Gastrocnemius medialis (tissue), 4 donors: ENCODE measurements at regions not wholly inside any gene's neighbourhood (a gene's known extent, or its start where the extent isn't known, plus 50 kb on each side); places are given as distances from the start of the nearest gene placed in this dataset.

Source experiments
- ATAC-seq, 2 donors: fragments of 150-250 bp; one replicate each; pipeline ENCODE4 v1.9.1; 2016
- DNase-seq, 2 donors: peaks; one replicate each; pipeline ENCODE4 v3.0.0-alpha.2; 2019
- H3K27ac ChIP-seq, 4 donors: fragments of 200-600 bp; sonication (generic); 1 replicate in 1 of 4; 2 replicates in 3 of 4; pipeline ENCODE4 v1.5.1; 2016 to 2018; ENCODE audit warnings: mild to moderate bottlenecking in 2 of 4, moderate library complexity in 1 of 4
- H3K27me3 ChIP-seq, 3 donors: fragments of 200-600 bp; sonication (generic) in 2 of 3; 1 replicate in 1 of 3; 2 replicates in 2 of 3; pipeline versions ENCODE4 v1.5.1 to v1.6.0; 2016 to 2019; ENCODE audit warnings: mild to moderate bottlenecking in 1 of 3, moderate library complexity in 1 of 3
- H3K36me3 ChIP-seq, 2 donors: fragments of 200-600 bp; sonication (generic) in 1 of 2; one replicate each; pipeline ENCODE4 v1.5.1; 2017 to 2018
- H3K4me1 ChIP-seq, 2 donors: fragments of 200-600 bp; sonication (generic) in 1 of 2; one replicate each; pipeline ENCODE4 v1.5.1; 2016 to 2017; ENCODE audit warnings: mild to moderate bottlenecking in 2 of 2
- H3K4me3 ChIP-seq, 4 donors: fragments of 200-600 bp; sonication (generic) in 3 of 4; 1 replicate in 1 of 4; 2 replicates in 3 of 4; pipeline ENCODE4 v1.5.1; 2016 to 2019; ENCODE audit warnings: mild to moderate bottlenecking in 2 of 4
- H3K9me3 ChIP-seq, 3 donors: fragments of 200-600 bp; sonication (generic) in 2 of 3; 1 replicate in 1 of 3; 2 replicates in 2 of 3; pipeline ENCODE4 v1.5.1; 2016 to 2019
- CTCF ChIP-seq, 5 experiments: fragments of 450-650 bp in 3 of 5; fragments of 200-600 bp in 2 of 5; sonication (generic) in 2 of 5; IDR thresholded peaks in 4 of 5; conservative IDR thresholded peaks in 1 of 5; 1 replicate in 4 of 5; 2 replicates in 1 of 5; pipeline ENCODE4 v1.5.1; 2016 to 2019; ENCODE audit warnings: antibody characterized with exemption in 5 of 5, mild to moderate bottlenecking in 3 of 5, moderate library complexity in 3 of 5
- POLR2A ChIP-seq, 2 donors: fragments of 450-650 bp; IDR thresholded peaks; one replicate each; pipeline ENCODE4 v1.6.1; 2017; ENCODE audit warnings: antibody characterized with exemption in 2 of 2, mild to moderate bottlenecking in 2 of 2, moderate library complexity in 2 of 2
- in situ Hi-C, 4 donors: fragments of 200-750 bp; cut with MboI; loops; one replicate each; pipeline versions ENCODE4 v1.15.0 to v1.8.0; 2017; ENCODE audit warnings: low sequenced_read_pairs in 4 of 4
- intact Hi-C: fragments of 100-400 bp; cut with DNase I; formaldehyde crosslinking; loops from one replicate; pipeline ENCODE4 v1.15.1; 2023; ENCODE audit warnings: low total_unique reads

GRCh38 chr12:113551563-113551962 lies 79.9 kb upstream of the LHX5 start:
- Histone ChIP-seq H3K27ac (no peak overlapping the region), H3K36me3 (no peaks in the 10 kb centered on the region), H3K4me1 (no peaks in the 10 kb centered on the region), H3K27me3 (peaks cover 0 to 3% (median 0%) of the 10 kb centered on the region in 3 donors), H3K4me3 (no peak overlapping the region), H3K9me3 (no peaks in the 10 kb centered on the region)
- intact Hi-C loops: no loop called here
- in situ Hi-C loops: no loop called here
- ATAC-seq: no peak
- no peak for DNase-seq
- TF ChIP-seq CTCF (IDR thresholded peaks at IDR 0.05 in 4 of 5, conservative IDR thresholded peaks at IDR 0.05 in 1 of 5) (no peak), POLR2A (IDR thresholded peaks at IDR 0.05) (no peak)

DNA sequence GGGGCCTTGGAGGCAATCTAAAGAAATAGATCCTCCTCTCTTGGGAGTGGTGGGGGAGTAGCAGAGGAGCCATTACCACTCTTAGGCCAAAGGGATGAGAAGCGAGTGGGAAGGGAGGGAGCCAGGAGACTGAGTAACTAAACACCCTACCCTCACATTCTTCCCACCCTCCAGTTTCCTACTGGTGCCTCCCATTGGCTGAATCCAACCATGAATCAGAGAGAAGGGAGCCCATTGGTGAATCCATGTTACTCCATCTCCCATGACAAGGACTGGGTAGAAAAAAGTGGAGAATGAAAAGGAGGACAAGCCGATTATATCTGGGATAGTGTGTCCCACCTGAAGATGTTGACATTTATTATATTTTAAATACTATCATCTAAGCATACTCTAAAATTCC lies 76.8 kb upstream of the LHX5 start:
- Histone ChIP-seq H3K4me3 (no peak overlapping the region), H3K9me3 (no peaks in the 10 kb centered on the region), H3K36me3 (no peaks in the 10 kb centered on the region), H3K4me1 (no peaks in the 10 kb centered on the region), H3K27me3 (no peaks in the 10 kb centered on the region), H3K27ac (no peak overlapping the region)
- DNase-seq (no peak), ATAC-seq (no peak)
- intact Hi-C loops: no loop called here
- in situ Hi-C loops: no loop called here
- no peak for TF ChIP-seq CTCF (IDR thresholded peaks at IDR 0.05 in 4 of 5, conservative IDR thresholded peaks at IDR 0.05 in 1 of 5)
- no peak for TF ChIP-seq POLR2A (IDR thresholded peaks at IDR 0.05)

DNA sequence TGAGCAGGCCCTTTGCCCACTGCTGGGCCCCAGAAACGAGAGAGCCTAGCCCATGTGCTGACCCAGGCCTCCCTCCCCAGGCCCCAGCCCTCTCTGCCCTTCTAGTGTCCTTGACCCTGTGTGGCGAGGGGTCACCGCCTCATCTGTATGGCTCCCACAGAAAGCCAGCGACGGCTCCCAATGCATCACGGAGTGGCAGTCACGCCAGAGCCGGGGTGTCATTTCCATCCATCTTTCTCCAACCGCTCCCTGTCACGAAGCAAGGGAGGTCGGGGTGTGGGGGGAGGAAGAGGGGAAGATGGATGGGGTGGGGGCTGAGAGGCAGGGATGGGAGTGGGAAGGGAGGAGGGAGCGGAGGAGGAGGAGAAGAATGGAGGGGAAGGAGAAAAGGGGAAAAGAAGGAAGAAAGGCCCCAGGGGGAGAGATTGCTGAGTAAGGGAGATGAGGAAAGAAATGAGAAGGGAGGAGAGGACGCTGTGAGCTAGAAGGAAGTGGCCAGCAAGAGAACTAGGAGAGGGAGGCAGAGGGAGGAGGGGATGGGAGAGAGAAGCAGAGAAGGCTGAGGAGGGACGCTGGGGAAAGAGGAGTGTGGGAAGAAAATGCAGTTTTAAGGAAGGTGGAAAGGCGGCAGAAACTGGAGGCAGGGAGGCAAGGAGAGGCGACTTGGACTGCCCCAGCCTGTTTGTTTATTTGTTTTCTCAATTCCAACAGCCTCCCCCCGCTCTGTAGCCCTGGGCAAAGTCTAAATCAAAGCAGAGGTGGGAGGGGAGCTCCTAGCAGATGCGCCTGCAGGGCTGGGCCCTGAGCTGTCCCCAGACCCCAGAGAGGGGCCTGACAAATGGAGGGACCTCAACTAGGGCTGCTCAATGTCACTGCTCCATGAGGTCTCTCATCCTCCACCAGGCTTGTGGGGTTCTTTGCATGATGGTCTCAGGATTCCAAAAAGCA lies 75.5 kb upstream of the LHX5 start:
- H3K4me1 ChIP-seq: no peaks in the 10 kb centered on the region
- ATAC-seq (no peak), DNase-seq (no peak)
- peaks cover 0 to 3% (median 0%) of the 10 kb centered on the region in 3 donors for H3K27me3 ChIP-seq
- intact Hi-C loops: no loop called here
- TF ChIP-seq POLR2A (IDR thresholded peaks at IDR 0.05) (no peak), CTCF (IDR thresholded peaks at IDR 0.05 in 4 of 5, conservative IDR thresholded peaks at IDR 0.05 in 1 of 5) (no peak)
- no peak overlapping the region for H3K27ac ChIP-seq
- no peaks in the 10 kb centered on the region for H3K9me3 ChIP-seq
- in situ Hi-C loops: no loop called here
- no peak overlapping the region for H3K4me3 ChIP-seq
- H3K36me3 ChIP-seq: no peaks in the 10 kb centered on the region

- in situ Hi-C loops: no loop called here
- no peak for TF ChIP-seq POLR2A (IDR thresholded peaks at IDR 0.05)
- TF ChIP-seq CTCF (IDR thresholded peaks at IDR 0.05 in 4 of 5, conservative IDR thresholded peaks at IDR 0.05 in 1 of 5): no peak
- Histone ChIP-seq H3K9me3 (no peaks in the 10 kb centered on the region), H3K4me3 (no peak overlapping the region), H3K36me3 (no peaks in the 10 kb centered on the region), H3K27ac (no peak overlapping the region), H3K4me1 (no peaks in the 10 kb centered on the region), H3K27me3 (peaks cover 2 to 4% (median 3%) of the 10 kb centered on the region in 3 donors)
- no peak for DNase-seq
- no peak for ATAC-seq
- intact Hi-C loops: no loop called here
Measured at GRCh38 chr12:113537751-113538087, 66.0 kb upstream of the LHX5 start.
